GM12892 (cell line): ENCODE measurements at regions not wholly inside any gene's neighbourhood (a gene's known extent, or its start where the extent isn't known, plus 50 kb on each side); places are given as distances from the start of the nearest gene placed in this dataset.

Source experiments
- DNase-seq: peaks from one replicate; pipeline ENCODE4 v3.0.0; 2011; ENCODE audit not compliant: insufficient read length
- FAIRE-seq: peaks from 2 replicates; lab custom pipeline; 2011; peaks lifted over from hg19 to GRCh38; lab: Jason Lieb, UNC
- POLR2A ChIP-seq: IDR thresholded peaks from 2 replicates; pipeline ENCODE4 v1.6.1; 2011; ENCODE audit warnings: low read depth, low read length, control low read depth
- POLR2AphosphoS5 ChIP-seq: IDR thresholded peaks from 2 replicates; pipeline ENCODE4 v1.6.1; 2011; ENCODE audit warnings: low read depth, low read length, control low read depth
- TAF1 ChIP-seq: IDR thresholded peaks from 2 replicates; pipeline ENCODE4 v1.6.1; 2011; ENCODE audit warnings: low read depth, mild to moderate bottlenecking, control low read depth, low read length, borderline replicate concordance

DNA sequence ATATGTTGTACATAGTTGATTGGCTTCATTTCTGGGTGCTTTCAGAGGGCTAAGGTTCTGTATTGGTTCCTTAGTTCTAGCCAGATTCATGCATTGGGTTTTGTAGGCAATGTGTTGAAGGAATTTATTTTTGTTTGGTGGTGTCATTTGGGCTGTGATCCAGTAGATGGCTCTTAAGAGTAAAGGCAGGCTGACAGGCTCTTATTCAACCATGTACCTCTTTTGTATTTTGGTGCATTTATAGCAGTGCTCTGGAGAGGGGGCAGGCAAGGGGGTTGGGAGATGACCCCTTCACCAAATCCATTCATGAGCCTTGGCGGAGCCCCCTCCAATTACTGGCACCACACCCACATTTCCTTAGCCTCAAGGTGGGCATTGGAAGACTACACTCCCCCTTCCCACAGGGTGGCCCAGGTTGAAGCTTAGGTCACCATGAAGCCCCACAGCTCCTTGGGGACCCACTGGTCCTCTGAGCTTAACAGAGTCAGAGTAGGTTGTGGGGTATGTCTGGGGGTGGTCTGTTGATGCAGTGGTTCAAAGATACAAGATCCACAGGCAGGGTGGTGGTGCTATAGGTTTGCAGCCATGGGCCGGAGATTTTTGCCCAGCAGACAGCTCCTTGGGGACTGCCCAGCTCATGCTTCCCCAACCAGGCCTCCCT lies 143.0 kb upstream of the GNPDA2 start:
- TF ChIP-seq POLR2AphosphoS5 = no peak
- TF ChIP-seq TAF1 = no peak
- TF ChIP-seq POLR2A = no peak
- FAIRE-seq = no peak
- DNase-seq = no peak

DNA sequence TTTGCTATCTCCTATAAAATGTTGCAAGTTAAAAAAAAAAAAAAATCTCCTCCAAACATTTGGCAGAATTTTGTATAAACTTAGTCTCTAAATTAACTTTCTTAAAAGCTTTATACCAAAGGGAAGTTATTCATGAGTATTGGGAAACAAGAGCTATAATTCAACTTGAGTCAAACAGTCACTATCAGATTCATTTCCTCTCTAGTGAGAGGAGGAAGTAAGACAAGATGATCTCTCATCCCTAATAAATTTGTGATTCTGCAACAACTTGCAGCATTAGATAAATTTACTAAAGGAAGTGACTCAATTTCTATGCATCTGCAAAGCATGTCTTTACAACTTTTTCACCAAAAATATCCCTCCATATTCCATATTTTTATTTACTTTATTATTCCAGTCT lies 135.4 kb upstream of the GNPDA2 start:
- no peak for FAIRE-seq
- TF ChIP-seq TAF1 = no peak
- DNase-seq = no peak

DNA sequence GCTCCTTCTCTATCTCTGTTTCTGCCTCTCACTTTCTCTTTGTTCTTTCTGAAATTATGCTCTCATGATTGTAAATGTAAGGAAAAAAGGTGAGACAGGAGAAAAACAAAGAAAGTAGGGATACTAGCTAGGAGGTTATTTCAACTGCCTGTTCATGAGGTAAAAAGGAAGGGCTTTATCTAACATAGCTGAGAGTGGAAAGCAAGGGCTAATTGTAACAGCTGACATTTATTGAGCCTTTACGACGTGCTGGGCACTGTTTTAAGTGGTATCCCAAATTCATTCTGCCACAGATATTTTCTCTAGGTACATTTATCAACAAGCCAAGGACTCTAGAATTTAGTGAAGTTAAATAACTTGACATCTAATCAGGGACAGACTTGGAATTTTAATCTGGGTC lies 133.1 kb upstream of the GNPDA2 start:
- FAIRE-seq (no peak), DNase-seq (no peak)
- no peak for TF ChIP-seq TAF1
- no peak for TF ChIP-seq POLR2AphosphoS5
- no peak for TF ChIP-seq POLR2A

DNA sequence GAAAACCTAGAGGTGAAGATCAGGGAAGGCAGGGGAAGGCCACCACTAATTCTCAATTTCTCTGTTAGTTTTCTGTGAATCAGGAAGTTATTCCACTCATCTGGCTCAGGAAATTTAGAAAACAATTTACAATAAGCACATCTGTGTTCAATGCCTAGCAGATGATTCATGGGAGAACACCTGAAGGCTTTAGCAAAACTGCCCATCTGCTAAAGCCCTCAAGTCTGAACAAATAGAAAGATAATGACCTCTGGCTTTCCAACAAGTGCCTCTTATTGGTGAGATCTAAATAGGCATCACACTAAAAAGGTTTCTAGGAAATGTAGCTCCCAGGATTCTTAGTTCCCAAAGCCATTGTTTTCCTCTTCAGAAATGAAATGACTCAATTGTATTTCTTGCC lies 122.1 kb upstream of the GNPDA2 start:
- no peak for TF ChIP-seq POLR2A
- TF ChIP-seq POLR2AphosphoS5 = no peak
- no peak for TF ChIP-seq TAF1
- no peak for FAIRE-seq
- no peak for DNase-seq

DNA sequence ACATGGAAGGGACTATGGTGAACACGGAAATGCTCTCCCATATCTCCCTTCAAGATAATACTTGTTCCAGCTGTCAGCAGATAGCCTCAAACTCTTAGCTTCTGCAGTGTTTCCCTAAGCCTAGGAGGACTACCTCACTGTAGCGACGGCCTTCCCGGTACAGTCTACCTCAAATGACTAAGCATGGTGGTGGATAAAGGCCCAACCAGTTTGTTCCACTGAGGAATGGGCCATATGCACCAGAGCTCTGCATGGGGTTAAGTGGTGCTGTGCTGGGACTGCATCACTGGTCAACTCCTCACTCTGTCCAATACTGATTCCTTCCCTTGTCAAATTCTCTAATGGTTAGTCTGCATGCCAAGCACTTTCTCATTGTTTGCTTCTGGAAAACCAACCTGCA lies 119.6 kb upstream of the GNPDA2 start:
- DNase-seq (no peak), FAIRE-seq (no peak)
- TF ChIP-seq POLR2AphosphoS5 (no peak), TAF1 (no peak), POLR2A (no peak)

DNA sequence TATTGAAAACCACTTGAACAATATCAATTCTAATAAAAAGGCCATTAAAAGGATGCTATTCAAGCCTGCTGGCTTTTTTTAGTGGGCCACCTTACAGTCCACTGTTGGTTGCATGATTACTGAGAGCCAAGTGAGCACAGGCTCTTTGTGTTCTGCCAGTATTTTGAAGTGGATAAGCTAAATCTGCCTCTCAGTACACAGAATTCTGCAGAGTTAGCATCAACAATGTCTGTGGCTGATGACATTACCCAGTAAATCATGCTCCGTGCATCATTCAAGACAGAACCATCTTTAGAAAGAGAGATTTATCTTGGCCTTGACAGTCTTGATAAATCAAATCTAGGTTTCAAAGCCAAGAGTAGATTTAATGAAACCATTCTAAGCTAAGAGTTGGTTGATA lies 119.0 kb upstream of the GNPDA2 start:
- DNase-seq (no peak), FAIRE-seq (no peak)
- no peak for TF ChIP-seq POLR2A
- no peak for TF ChIP-seq POLR2AphosphoS5
- no peak for TF ChIP-seq TAF1

DNA sequence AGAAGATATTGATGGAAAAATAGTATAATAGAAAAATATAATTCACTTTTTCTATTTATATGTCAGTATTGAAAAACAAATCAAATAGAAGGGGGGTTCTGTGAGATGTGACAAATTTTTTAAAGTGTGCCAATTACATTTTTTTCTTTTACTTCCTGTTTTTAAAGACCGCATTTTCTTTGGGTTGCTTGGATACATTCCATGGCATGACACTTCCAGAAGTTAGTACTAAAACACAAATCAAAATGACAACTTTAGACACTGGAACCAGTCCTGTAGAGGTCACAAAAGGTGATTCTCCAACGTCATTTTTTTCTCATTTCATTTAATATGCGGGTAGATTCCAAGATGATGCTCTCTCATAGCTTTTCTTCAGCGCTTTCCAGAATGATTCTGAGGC lies 116.2 kb upstream of the GNPDA2 start:
- FAIRE-seq (no peak), DNase-seq (no peak)
- TF ChIP-seq POLR2A (no peak), POLR2AphosphoS5 (no peak), TAF1 (no peak)

DNA sequence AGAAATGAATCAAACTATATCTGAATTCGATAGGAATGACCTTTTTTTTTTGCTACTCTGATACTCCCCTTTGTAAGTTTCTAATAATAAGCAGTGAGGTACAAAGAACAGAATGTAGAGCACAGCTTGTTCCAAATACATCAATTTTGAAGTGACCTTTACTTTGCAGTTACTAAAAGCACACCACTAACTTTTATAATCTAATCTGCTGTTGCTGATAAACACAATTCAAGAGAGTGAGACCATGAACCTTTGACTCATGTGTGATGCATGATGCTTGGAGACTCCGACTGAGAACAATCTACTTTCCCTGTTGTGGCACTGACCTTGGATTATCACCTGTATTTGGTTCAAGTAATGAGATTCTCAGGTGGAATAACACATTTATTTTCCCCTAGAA lies 91.6 kb upstream of the GNPDA2 start:
- no peak for FAIRE-seq
- no peak for TF ChIP-seq TAF1
- no peak for TF ChIP-seq POLR2A
- no peak for TF ChIP-seq POLR2AphosphoS5
- DNase-seq = no peak

DNA sequence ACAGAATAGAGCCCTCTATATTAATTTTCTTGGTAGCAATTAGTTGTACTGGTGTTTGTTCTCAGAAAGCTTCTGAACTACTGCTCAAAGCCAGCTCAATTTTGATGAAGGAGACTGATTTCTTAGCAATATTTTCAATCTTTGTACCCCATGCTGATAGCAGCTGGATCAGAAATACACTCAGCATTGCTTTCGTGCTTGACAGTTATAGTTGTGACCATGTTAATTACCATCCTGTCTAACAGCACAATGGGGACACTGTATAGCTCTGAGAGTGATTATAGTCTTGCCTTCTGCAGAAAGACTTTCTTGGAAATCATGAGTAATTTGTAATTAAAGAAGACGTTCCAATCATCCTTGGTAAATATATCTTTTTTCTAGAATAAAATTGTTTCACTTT lies 79.7 kb upstream of the GNPDA2 start:
- no peak for DNase-seq
- FAIRE-seq = no peak
- TF ChIP-seq POLR2A (no peak), POLR2AphosphoS5 (no peak), TAF1 (no peak)

DNA sequence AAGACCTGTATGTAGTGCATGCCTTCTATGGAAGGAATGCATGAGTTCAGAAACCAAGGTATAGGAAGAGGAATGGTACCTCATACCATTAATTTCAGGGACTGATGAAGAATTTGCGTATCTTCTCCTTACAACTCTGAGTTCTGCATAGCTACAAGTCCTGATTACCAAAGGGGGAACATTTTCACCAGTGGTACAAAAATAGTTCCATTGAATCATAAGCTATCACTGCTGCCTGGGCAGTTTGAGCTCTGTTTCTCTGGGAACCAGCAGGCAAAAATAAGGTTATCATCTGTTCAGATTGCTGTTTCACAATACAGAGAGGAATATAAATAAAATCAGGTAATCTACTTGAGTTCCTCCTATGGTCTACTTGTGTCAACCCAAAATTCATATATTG lies 77.9 kb upstream of the GNPDA2 start:
- FAIRE-seq = no peak
- TF ChIP-seq TAF1 = no peak
- TF ChIP-seq POLR2AphosphoS5 = no peak
- no peak for TF ChIP-seq POLR2A
- DNase-seq = no peak

DNA sequence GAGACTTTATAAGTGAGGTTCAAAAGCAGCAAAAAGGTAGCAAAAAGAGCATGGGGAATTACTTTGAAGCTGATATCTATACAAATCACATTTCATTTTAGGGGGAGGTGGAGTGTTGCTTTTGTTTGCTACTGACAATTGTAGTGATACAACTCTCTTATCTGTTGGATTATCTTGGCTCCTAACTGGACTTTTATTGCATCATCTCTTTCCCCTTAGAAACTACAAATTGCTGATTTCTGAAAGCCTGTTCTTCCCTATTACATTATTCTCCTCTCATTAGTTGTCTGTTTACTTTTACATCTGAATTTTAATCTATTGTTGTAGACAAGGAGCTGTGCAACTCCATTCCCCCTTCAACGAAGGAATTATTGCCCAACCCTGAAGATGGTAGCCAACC lies 75.0 kb upstream of the GNPDA2 start:
- TF ChIP-seq POLR2A (no peak), POLR2AphosphoS5 (no peak), TAF1 (no peak)
- FAIRE-seq (no peak), DNase-seq (no peak)

DNA sequence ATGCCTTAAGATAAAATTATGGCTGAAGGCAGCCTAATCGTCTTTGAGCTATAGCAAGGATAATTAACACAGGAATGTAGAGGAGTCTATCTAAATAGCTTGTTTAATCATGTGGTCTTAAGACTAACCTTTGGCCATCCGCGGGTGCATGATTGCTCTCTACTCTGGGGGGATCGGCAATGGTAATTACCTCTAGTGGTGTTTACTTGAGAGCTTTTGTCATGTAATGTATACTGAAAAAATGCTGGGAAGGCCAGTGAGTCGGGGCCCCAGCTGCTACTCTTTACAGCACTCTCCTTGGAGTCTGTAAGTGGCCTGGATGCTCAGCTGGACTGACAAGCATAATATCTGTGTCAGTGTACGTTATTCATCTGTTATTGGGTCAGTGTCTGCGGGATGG lies 65.5 kb upstream of the GNPDA2 start:
- no peak for DNase-seq
- TF ChIP-seq TAF1 (no peak), POLR2A (no peak), POLR2AphosphoS5 (no peak)
- no peak for FAIRE-seq
